A673 (cell line): ENCODE measurements at regions not wholly inside any gene's neighbourhood (a gene's known extent, or its start where the extent isn't known, plus 50 kb on each side); places are given as distances from the start of the nearest gene placed in this dataset.

Source experiments
- BruUV-seq: library from RNA; stranded (reverse); fragments of 400-500 nt; replicated peaks from 2 replicates; lab custom pipeline; 2021; lab: Mats Ljungman, UMichigan
- CTCF ChIA-PET: fragments of 300-600 bp; sonication (Branson Sonifier 250); formaldehyde crosslinking; loops from one replicate; lab custom pipeline; 2022; ENCODE audit warnings: antibody characterized with exemption; lab: Charles Lee
- POLR2A ChIA-PET: fragments of 300-600 bp; sonication (Branson Sonifier 250); formaldehyde crosslinking; loops from one replicate; lab custom pipeline; 2022; ENCODE audit warnings: antibody characterized with exemption; ENCODE audit not compliant: low non-redundant PET; lab: Charles Lee
- DNase-seq: peaks from one replicate; pipeline ENCODE4 v3.0.0-alpha.2; 2015; ENCODE audit warnings: low spot score
- H3K27ac ChIP-seq: fragments of 200-600 bp; sonication (generic); 2 replicates; pipeline ENCODE4 v1.5.1; 2016; ENCODE audit warnings: mixed run types, low read depth, mild to moderate bottlenecking, mixed read lengths, antibody characterized with exemption, low read length; ENCODE audit not compliant: poor library complexity, severe bottlenecking
- H3K27me3 ChIP-seq: fragments of 200-600 bp; sonication (generic); replicated peaks from 2 replicates; pipeline ENCODE4 v1.6.1; 2017; ENCODE audit warnings: mixed run types, low read depth, mild to moderate bottlenecking, mixed read lengths, antibody characterized with exemption, low read length; ENCODE audit not compliant: insufficient read depth, poor library complexity
- H3K36me3 ChIP-seq: fragments of 200-600 bp; sonication (generic); 2 replicates; pipeline ENCODE4 v1.6.1; 2016; ENCODE audit warnings: mixed run types, mild to moderate bottlenecking, mixed read lengths, antibody characterized with exemption, low read length; ENCODE audit not compliant: insufficient read depth, poor library complexity, severe bottlenecking
- H3K4me1 ChIP-seq: fragments of 200-600 bp; sonication (generic); 2 replicates; pipeline ENCODE4 v1.6.1; 2017; ENCODE audit warnings: mixed run types, mild to moderate bottlenecking, mixed read lengths, antibody characterized with exemption, low read length; ENCODE audit not compliant: insufficient read depth, poor library complexity, severe bottlenecking
- H3K4me3 ChIP-seq: fragments of 200-600 bp; sonication (generic); 2 replicates; pipeline ENCODE4 v1.5.1; 2016; ENCODE audit warnings: low read depth, mixed run types, mild to moderate bottlenecking, mixed read lengths, low read length; ENCODE audit not compliant: poor library complexity, severe bottlenecking
- H3K9me3 ChIP-seq: fragments of 200-600 bp; sonication (generic); 2 replicates; pipeline ENCODE4 v1.6.1; 2016; ENCODE audit warnings: mixed run types, low read depth, mild to moderate bottlenecking, mixed read lengths, antibody characterized with exemption, low read length; ENCODE audit not compliant: poor library complexity, severe bottlenecking
- EZH2 ChIP-seq: fragments of 200-600 bp; sonication (generic); IDR thresholded peaks from 2 replicates; pipeline ENCODE4 v1.6.1; 2017; ENCODE audit warnings: borderline replicate concordance, low read depth, mild to moderate bottlenecking, mixed read lengths, antibody characterized with exemption, low read length; ENCODE audit not compliant: poor library complexity, severe bottlenecking
- intact Hi-C: fragments of 100-400 bp; cut with micrococcal nuclease; formaldehyde crosslinking; loops from one replicate; pipeline ENCODE4 v1.10.0; 2022; ENCODE audit not compliant: unreplicated experiment
- TF ChIP-seq, protein P1 (sequence below): fragments of 300-800, 200-600 bp; sonication (generic); conservative IDR thresholded peaks from 2 replicates; pipeline ENCODE4 v1.5.1; 2017; ENCODE audit warnings: low read depth, mild to moderate bottlenecking, antibody characterized with exemption, low read length, moderate library complexity, mixed read lengths

DNA sequence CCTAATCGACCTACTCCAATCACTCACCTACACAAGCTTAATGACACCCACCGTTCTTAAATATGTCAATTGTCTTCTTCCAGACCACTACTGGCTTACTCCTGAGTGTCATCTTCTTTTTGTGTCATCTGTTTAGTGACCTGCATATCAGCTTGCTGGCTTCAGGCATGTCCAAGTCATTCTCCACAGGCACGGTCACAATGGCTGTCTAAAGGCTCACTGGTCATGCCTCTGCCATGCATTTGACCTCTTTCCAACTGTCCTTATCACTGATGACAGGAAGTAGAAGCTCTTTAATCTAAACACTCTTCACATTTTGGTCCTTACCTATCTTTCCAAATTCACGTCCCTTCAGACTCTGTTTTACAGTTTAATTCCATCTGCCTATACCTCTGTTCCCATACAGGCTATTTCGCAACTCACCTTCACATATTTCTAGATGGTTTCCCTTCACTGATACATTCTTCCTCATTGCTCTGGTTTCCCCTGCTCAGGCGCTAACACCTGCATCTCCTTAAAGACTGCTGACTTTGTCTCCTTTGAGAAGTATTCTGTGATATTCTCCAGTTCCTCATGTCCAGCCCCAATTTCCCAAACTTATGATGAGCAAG, 217.5 kb downstream of the TRIB2 start:
- BruUV-seq = no TSS peak
- H3K4me3 ChIP-seq = no peak overlapping the region
- DNase-seq = no peak
- H3K9me3 ChIP-seq = no peaks in the 10 kb centered on the region
- ChIA-PET CTCF (no interaction called here), POLR2A (no interaction called here)
- H3K4me1 ChIP-seq = peaks cover 19% of the 10 kb centered on the region
- TF ChIP-seq EZH2 = no peak
- TF ChIP-seq, protein P1, sequence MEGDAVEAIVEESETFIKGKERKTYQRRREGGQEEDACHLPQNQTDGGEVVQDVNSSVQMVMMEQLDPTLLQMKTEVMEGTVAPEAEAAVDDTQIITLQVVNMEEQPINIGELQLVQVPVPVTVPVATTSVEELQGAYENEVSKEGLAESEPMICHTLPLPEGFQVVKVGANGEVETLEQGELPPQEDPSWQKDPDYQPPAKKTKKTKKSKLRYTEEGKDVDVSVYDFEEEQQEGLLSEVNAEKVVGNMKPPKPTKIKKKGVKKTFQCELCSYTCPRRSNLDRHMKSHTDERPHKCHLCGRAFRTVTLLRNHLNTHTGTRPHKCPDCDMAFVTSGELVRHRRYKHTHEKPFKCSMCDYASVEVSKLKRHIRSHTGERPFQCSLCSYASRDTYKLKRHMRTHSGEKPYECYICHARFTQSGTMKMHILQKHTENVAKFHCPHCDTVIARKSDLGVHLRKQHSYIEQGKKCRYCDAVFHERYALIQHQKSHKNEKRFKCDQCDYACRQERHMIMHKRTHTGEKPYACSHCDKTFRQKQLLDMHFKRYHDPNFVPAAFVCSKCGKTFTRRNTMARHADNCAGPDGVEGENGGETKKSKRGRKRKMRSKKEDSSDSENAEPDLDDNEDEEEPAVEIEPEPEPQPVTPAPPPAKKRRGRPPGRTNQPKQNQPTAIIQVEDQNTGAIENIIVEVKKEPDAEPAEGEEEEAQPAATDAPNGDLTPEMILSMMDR = no peak
- no peaks in the 10 kb centered on the region for H3K36me3 ChIP-seq
- H3K27ac ChIP-seq = no peak overlapping the region
- H3K27me3 ChIP-seq = no peaks in the 10 kb centered on the region
- intact Hi-C loops = loop anchor here (5.0 kb wide), 2 partner anchors 162 to 197 kb away; no protein-coding TSS in a partner anchor

DNA sequence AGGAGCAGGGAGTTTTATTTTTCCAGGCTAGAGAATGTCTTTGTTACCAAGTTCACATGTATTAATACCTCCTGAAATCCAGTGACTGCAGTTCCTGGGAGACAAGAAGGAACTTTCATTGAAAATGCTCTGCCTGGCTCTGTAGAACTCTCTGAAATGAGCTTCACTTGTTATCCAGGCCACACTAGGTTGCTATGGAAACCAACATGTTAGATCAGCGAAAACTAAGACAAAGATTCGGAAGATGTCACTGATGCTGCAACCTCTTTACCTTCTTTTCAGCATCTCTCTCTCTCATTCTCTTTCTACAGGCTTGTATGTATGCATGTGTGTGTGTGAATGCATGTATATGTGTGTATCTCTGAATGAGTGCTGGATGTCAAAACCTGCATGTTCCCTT, 218.5 kb downstream of the TRIB2 start:
- no peak for TF ChIP-seq EZH2
- TF ChIP-seq, protein P1 = no peak
- CTCF ChIA-PET = no interaction called here
- Histone ChIP-seq H3K36me3 (no peaks in the 10 kb centered on the region), H3K9me3 (no peaks in the 10 kb centered on the region), H3K4me1 (peaks cover 9% of the 10 kb centered on the region), H3K27me3 (no peaks in the 10 kb centered on the region), H3K4me3 (no peak overlapping the region), H3K27ac (no peak overlapping the region)
- no TSS peak for BruUV-seq
- intact Hi-C loops = no loop called here
- DNase-seq = no peak
- POLR2A ChIA-PET = no interaction called here

DNA sequence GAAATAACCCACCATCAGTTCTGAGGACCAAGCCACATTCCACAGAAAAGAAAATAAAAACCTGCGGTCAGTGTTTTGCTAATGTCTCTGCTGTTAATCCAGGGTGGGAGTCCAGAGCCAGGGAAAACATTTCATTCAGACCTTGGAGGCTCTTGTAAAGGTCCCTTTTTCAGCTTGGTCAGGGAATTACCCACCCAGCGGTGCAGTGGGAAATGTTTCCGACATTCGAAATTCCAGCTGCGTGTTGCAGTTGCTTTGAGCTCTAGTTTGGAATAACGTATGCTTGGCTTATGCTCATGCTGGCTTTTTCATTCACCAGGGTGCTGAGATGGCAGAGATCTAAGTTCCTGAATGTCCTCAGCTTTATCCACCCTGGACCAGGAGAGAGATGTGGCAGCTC, 219.1 kb downstream of the TRIB2 start:
- CTCF ChIA-PET = no interaction called here
- Histone ChIP-seq H3K27ac (no peak overlapping the region), H3K9me3 (no peaks in the 10 kb centered on the region), H3K36me3 (no peaks in the 10 kb centered on the region), H3K27me3 (no peaks in the 10 kb centered on the region), H3K4me3 (no peak overlapping the region), H3K4me1 (peaks cover 3% of the 10 kb centered on the region)
- BruUV-seq = no TSS peak
- no peak for TF ChIP-seq EZH2
- TF ChIP-seq, protein P1 = no peak
- POLR2A ChIA-PET = no interaction called here
- DNase-seq = no peak
- intact Hi-C loops = no loop called here
